Neuronal stem cell (in vitro differentiated cells): ENCODE measurements at regions not wholly inside any gene's neighbourhood (a gene's known extent, or its start where the extent isn't known, plus 50 kb on each side); places are given as distances from the start of the nearest gene placed in this dataset. TPM values are rescaled to one million over a fixed set of nuclear protein-coding genes. Genes with fewer than 3 reads are reported as not detected.
A peak's percentile ranks its signal among the peaks of the same experiment; 100 is the strongest.

Experiments
- DNase-seq: peaks from one replicate; pipeline ENCODE4 v3.0.0-alpha.2; 2013; ENCODE audit warnings: low spot score
- H2AFZ ChIP-seq: one replicate; pipeline ENCODE4 v1.6.1; 2013; ENCODE audit warnings: mild to moderate bottlenecking, low read length, inconsistent platforms
- H2AK5ac ChIP-seq: 2 replicates; pipeline ENCODE4 v1.6.1; 2013; ENCODE audit warnings: low read depth, mild to moderate bottlenecking, inconsistent platforms, low read length, moderate library complexity, mixed read lengths
- H2BK120ac ChIP-seq: 2 replicates; pipeline ENCODE4 v1.6.1; 2013; ENCODE audit warnings: low read depth, mild to moderate bottlenecking, inconsistent platforms, low read length, moderate library complexity, mixed read lengths
- H2BK12ac ChIP-seq: one replicate; pipeline ENCODE4 v1.6.1; 2013; ENCODE audit warnings: low read length, inconsistent platforms
- H2BK15ac ChIP-seq: 2 replicates; pipeline ENCODE4 v1.6.1; 2013; ENCODE audit warnings: mild to moderate bottlenecking, low read length, inconsistent platforms, mixed read lengths
- H2BK5ac ChIP-seq: one replicate; pipeline ENCODE4 v1.6.1; 2013; ENCODE audit warnings: inconsistent platforms, mild to moderate bottlenecking, low read length, moderate library complexity
- H3K14ac ChIP-seq: one replicate; pipeline ENCODE4 v1.6.1; 2013; ENCODE audit warnings: low read length, inconsistent platforms
- H3K18ac ChIP-seq: 2 replicates; pipeline ENCODE4 v1.6.1; 2013; ENCODE audit warnings: low read length, inconsistent platforms
- H3K23ac ChIP-seq: 2 replicates; pipeline ENCODE4 v1.6.1; 2013; ENCODE audit warnings: low read depth, mild to moderate bottlenecking, mixed read lengths, low read length, inconsistent platforms; ENCODE audit not compliant: poor library complexity
- H3K27ac ChIP-seq: replicated peaks from 3 replicates; pipeline ENCODE4 v1.5.1; 2013; ENCODE audit warnings: low read length, inconsistent platforms
- H3K27me3 ChIP-seq, 3 experiments: 2 replicates each; pipeline ENCODE4 v1.6.1; 2013; ENCODE audit warnings: low read length in 3 of 3, mild to moderate bottlenecking in 2 of 3, inconsistent platforms in 1 of 3, low read depth in 1 of 3, mixed read lengths in 1 of 3, moderate library complexity in 1 of 3; ENCODE audit not compliant: control insufficient read depth in 3 of 3, insufficient read depth in 3 of 3
- H3K36me3 ChIP-seq, 2 donors: replicated peaks in 1 of 2; 2 replicates each; pipeline ENCODE4 v1.6.1; 2013; ENCODE audit warnings: low read length in 2 of 2; ENCODE audit not compliant: control insufficient read depth in 2 of 2, insufficient read depth in 2 of 2
- H3K4ac ChIP-seq: 2 replicates; pipeline ENCODE4 v1.6.1; 2013; ENCODE audit warnings: inconsistent platforms, mild to moderate bottlenecking, low read length, moderate library complexity
- H3K4me1 ChIP-seq, 2 donors: 1 replicate in 1 of 2; 2 replicates in 1 of 2; pipeline ENCODE4 v1.6.1; 2013; ENCODE audit warnings: low read length in 2 of 2, low read depth in 1 of 2; ENCODE audit not compliant: control insufficient read depth in 2 of 2, insufficient read depth in 1 of 2
- H3K4me2 ChIP-seq: one replicate; pipeline ENCODE4 v1.6.1; 2013; ENCODE audit warnings: mild to moderate bottlenecking, low read length, inconsistent platforms; ENCODE audit not compliant: insufficient read depth, poor library complexity, severe bottlenecking
- H3K4me3 ChIP-seq, 2 donors: 2 replicates each; pipeline ENCODE4 v1.5.1; 2013; ENCODE audit warnings: low read length in 2 of 2, mild to moderate bottlenecking in 2 of 2, inconsistent platforms in 1 of 2, moderate library complexity in 1 of 2
- H3K79me1 ChIP-seq: one replicate; pipeline ENCODE4 v1.6.1; 2013; ENCODE audit warnings: low read depth, mild to moderate bottlenecking, inconsistent platforms, low read length, moderate library complexity
- H3K9ac ChIP-seq: one replicate; pipeline ENCODE4 v1.6.1; 2013; ENCODE audit warnings: mild to moderate bottlenecking, low read depth, low read length, inconsistent platforms; ENCODE audit not compliant: poor library complexity
- H3K9me3 ChIP-seq, 2 donors: replicated peaks in 1 of 2; 2 replicates each; pipeline versions ENCODE3 to v1.6.1; 2013; ENCODE audit warnings: low read length in 2 of 2, mild to moderate bottlenecking in 2 of 2, inconsistent platforms in 1 of 2, low read depth in 1 of 2, mixed read lengths in 1 of 2, moderate library complexity in 1 of 2; ENCODE audit not compliant: control insufficient read depth in 2 of 2, insufficient read depth in 1 of 2
- H4K8ac ChIP-seq: one replicate; pipeline ENCODE4 v1.6.1; 2013; ENCODE audit warnings: low read depth, mild to moderate bottlenecking, inconsistent platforms, low read length, moderate library complexity
- H4K91ac ChIP-seq: one replicate; pipeline ENCODE4 v1.6.1; 2013; ENCODE audit warnings: low read length, low read depth, mild to moderate bottlenecking, inconsistent platforms; ENCODE audit not compliant: poor library complexity
- WGBS, 2 donors: extraction: QIAGEN DNeasy Blood & Tissue Kit; methylation state at CpG; one replicate each; pipeline ENCODE4 v1.1.7; 2013; ENCODE audit warnings: missing lambda C conversion rate in 2 of 2, mixed read lengths in 1 of 2; ENCODE audit not compliant: insufficient read length in 2 of 2, insufficient replicate concordance in 1 of 2; ENCODE audit errors: extremely low coverage in 2 of 2; 5-methylcytosine and 5-hydroxymethylcytosine counted together
- small RNA-seq: library from polyadenylated mRNA; stranded (forward); fragments of <200 nt; extraction: miRNeasy Mini kit (QIAGEN cat#:217004); gene quantifications from one replicate; pipeline ENCODE3, GENCODE V24; 2013; ENCODE audit not compliant: insufficient read depth

- H3K4me2 ChIP-seq = no peak overlapping the region
- H3K14ac ChIP-seq = no peak overlapping the region
- no peak overlapping the region for H3K18ac ChIP-seq
- H3K79me1 ChIP-seq = no peaks in the 10 kb centered on the region
- H3K23ac ChIP-seq = peak overlapping the region; percentile 11
- H2AK5ac ChIP-seq = peak overlapping the region; percentile 65
- peak overlapping the region; percentile 57 for H2BK15ac ChIP-seq
- H3K4me1 ChIP-seq = no peaks in the 10 kb centered on the region
- no peaks in the 10 kb centered on the region for H3K27me3 ChIP-seq
- no peak overlapping the region for H3K4ac ChIP-seq
- H2BK5ac ChIP-seq = peak overlapping the region; percentile 27
- no CpG with 5 or more reads among the region's 16 CpGs for WGBS, 2 donors
- H2BK120ac ChIP-seq = no peak overlapping the region
- peaks cover 8 to 32% of the 10 kb centered on the region in 2 donors for H3K9me3 ChIP-seq
- no peak for DNase-seq
- H2BK12ac ChIP-seq = no peak overlapping the region
- H3K4me3 ChIP-seq = no peak overlapping the region
- no peak overlapping the region for H2AFZ ChIP-seq
- H4K8ac ChIP-seq = no peak overlapping the region
- no peak overlapping the region for H3K9ac ChIP-seq
- no peak overlapping the region for H4K91ac ChIP-seq
- no peaks in the 10 kb centered on the region for H3K36me3 ChIP-seq
- H3K27ac ChIP-seq = no peak overlapping the region
These were observed 215.6 kb downstream of the QKI start for GRCh38 chr6:163630096-163630495.

Small RNA genes in the stretch of these regions (small RNA-seq; reads per million reads assigned to genes)
- not detected for gene RN7SL366P
